Loucy (cell line): ENCODE measurements at regions not wholly inside any gene's neighbourhood (a gene's known extent, or its start where the extent isn't known, plus 50 kb on each side); places are given as distances from the start of the nearest gene placed in this dataset.

ENCODE experiments used
- H2AFZ ChIP-seq: fragments of 200-600 bp; sonication (generic); 2 replicates; pipeline ENCODE4 v1.6.0; 2016; ENCODE audit warnings: antibody characterized with exemption, mild to moderate bottlenecking, low read length, moderate library complexity
- H3F3A ChIP-seq: fragments of 200-600 bp; 2 replicates; pipeline ENCODE4 v1.6.0; 2016; ENCODE audit warnings: antibody characterized with exemption, low read depth, mild to moderate bottlenecking
- H3K27me3 ChIP-seq: fragments of 200-600 bp; sonication (generic); 2 replicates; pipeline ENCODE4 v1.6.1; 2014; ENCODE audit warnings: low read length, mild to moderate bottlenecking; ENCODE audit not compliant: insufficient read depth, poor library complexity, severe bottlenecking
- H3K36me3 ChIP-seq: fragments of 200-600 bp; sonication (generic); 2 replicates; pipeline ENCODE4 v1.6.1; 2016; ENCODE audit warnings: low read length; ENCODE audit not compliant: insufficient read depth
- H3K4me1 ChIP-seq: fragments of 200-600 bp; sonication (generic); 2 replicates; pipeline ENCODE4 v1.5.1; 2014; ENCODE audit warnings: low read length, mild to moderate bottlenecking; ENCODE audit not compliant: insufficient read depth, poor library complexity, severe bottlenecking
- H3K4me2 ChIP-seq: fragments of 200-600 bp; sonication (generic); 2 replicates; pipeline ENCODE4 v1.6.0; 2014; ENCODE audit warnings: antibody characterized with exemption, low read length, low read depth, mild to moderate bottlenecking; ENCODE audit not compliant: poor library complexity, severe bottlenecking
- H3K4me3 ChIP-seq: fragments of 200-600 bp; sonication (generic); 2 replicates; pipeline ENCODE4 v1.5.1; 2014; ENCODE audit warnings: low read length, mild to moderate bottlenecking, mixed read lengths; ENCODE audit not compliant: poor library complexity, severe bottlenecking
- H3K79me2 ChIP-seq: fragments of 200-600 bp; sonication (generic); 2 replicates; pipeline ENCODE4 v1.6.1; 2014; ENCODE audit warnings: low read length; ENCODE audit not compliant: insufficient read depth
- H3K9ac ChIP-seq: fragments of 200-600 bp; sonication (generic); 2 replicates; pipeline ENCODE4 v1.6.0; 2014; ENCODE audit warnings: mild to moderate bottlenecking, low read depth, low read length, moderate library complexity; ENCODE audit not compliant: poor library complexity, severe bottlenecking
- H3K9me2 ChIP-seq: fragments of 200-600 bp; sonication (generic); replicated peaks from 2 replicates; pipeline ENCODE4 v1.6.1; 2016; ENCODE audit warnings: low read depth, low read length, mixed read lengths
- H3K9me3 ChIP-seq: fragments of 200-600 bp; sonication (generic); 2 replicates; pipeline ENCODE4 v1.6.1; 2014; ENCODE audit warnings: mild to moderate bottlenecking, antibody characterized with exemption, low read length, low read depth; ENCODE audit not compliant: insufficient read depth
- H4K20me1 ChIP-seq: fragments of 200-600 bp; sonication (generic); 2 replicates; pipeline ENCODE4 v1.6.0; 2014; ENCODE audit warnings: antibody characterized with exemption, low read length, mild to moderate bottlenecking; ENCODE audit not compliant: insufficient read depth, poor library complexity, severe bottlenecking
- CTCF ChIP-seq: fragments of 200-600 bp; sonication (generic); conservative IDR thresholded peaks from 2 replicates; pipeline ENCODE4 v1.5.1; 2014; ENCODE audit warnings: mild to moderate bottlenecking, antibody characterized with exemption, low read length
- EZH2phosphoT487 ChIP-seq: fragments of 200-600 bp; IDR thresholded peaks from 2 replicates; pipeline ENCODE4 v1.6.1; 2018; ENCODE audit warnings: antibody characterized with exemption, mild to moderate bottlenecking, moderate library complexity, borderline replicate concordance

DNA sequence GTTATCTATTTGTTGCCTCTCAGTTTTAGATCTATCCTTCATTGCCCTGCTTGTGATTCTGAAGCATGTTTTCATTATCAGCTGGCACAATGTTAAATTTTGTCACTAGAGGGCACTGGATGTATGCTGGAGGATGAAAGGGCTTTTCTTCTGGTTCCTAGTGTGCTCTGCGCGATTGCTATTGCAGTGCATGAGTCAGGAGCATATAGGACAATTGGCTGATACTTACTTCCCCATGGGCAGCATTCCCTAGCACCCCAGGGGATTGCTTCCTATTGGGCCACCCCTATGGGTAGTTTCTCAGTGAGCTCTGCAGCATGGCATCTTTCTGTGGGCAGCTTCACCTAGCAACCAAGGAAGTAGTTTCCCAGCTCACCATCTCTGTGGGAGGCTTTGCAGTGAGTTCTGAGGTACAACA, 280.3 kb upstream of the SYNCRIP start:
- H3K9me3 ChIP-seq = no peaks in the 10 kb centered on the region
- no peaks in the 10 kb centered on the region for H3K27me3 ChIP-seq
- H3F3A ChIP-seq = no peaks in the 10 kb centered on the region
- no peak overlapping the region for H3K4me2 ChIP-seq
- TF ChIP-seq CTCF = peak; percentile 92
- no peak for TF ChIP-seq EZH2phosphoT487
- H3K79me2 ChIP-seq = no peaks in the 10 kb centered on the region
- H4K20me1 ChIP-seq = no peaks in the 10 kb centered on the region
- H3K4me3 ChIP-seq = no peak overlapping the region
- H3K9me2 ChIP-seq = no peaks in the 10 kb centered on the region
- peak overlapping the region; percentile 47 for H2AFZ ChIP-seq
- no peaks in the 10 kb centered on the region for H3K4me1 ChIP-seq
- H3K9ac ChIP-seq = no peak overlapping the region
- H3K36me3 ChIP-seq = no peaks in the 10 kb centered on the region

GRCh38 chr6:85920782-85921181, 278.1 kb upstream of the SYNCRIP start:
- Histone ChIP-seq H3K4me3 (no peak overlapping the region), H3F3A (no peaks in the 10 kb centered on the region), H3K79me2 (no peaks in the 10 kb centered on the region), H2AFZ (no peak overlapping the region), H3K4me1 (no peaks in the 10 kb centered on the region), H4K20me1 (no peaks in the 10 kb centered on the region), H3K4me2 (no peak overlapping the region), H3K36me3 (no peaks in the 10 kb centered on the region), H3K9me3 (no peaks in the 10 kb centered on the region), H3K9ac (no peak overlapping the region), H3K9me2 (no peaks in the 10 kb centered on the region), H3K27me3 (no peaks in the 10 kb centered on the region)
- TF ChIP-seq CTCF (no peak), EZH2phosphoT487 (no peak)

GRCh38 chr6:85917522-85917921, 274.8 kb upstream of the SYNCRIP start:
- H3K9ac ChIP-seq = no peak overlapping the region
- no peaks in the 10 kb centered on the region for H3F3A ChIP-seq
- H3K9me3 ChIP-seq = no peaks in the 10 kb centered on the region
- H3K4me2 ChIP-seq = no peak overlapping the region
- no peak overlapping the region for H3K4me3 ChIP-seq
- no peaks in the 10 kb centered on the region for H3K79me2 ChIP-seq
- H4K20me1 ChIP-seq = no peaks in the 10 kb centered on the region
- H3K9me2 ChIP-seq = no peaks in the 10 kb centered on the region
- no peaks in the 10 kb centered on the region for H3K27me3 ChIP-seq
- no peak overlapping the region for H2AFZ ChIP-seq
- TF ChIP-seq CTCF (no peak), EZH2phosphoT487 (no peak)
- no peaks in the 10 kb centered on the region for H3K4me1 ChIP-seq
- no peaks in the 10 kb centered on the region for H3K36me3 ChIP-seq
